HEK293 (cell line): ENCODE measurements at regions not wholly inside any gene's neighbourhood (a gene's known extent, or its start where the extent isn't known, plus 50 kb on each side); places are given as distances from the start of the nearest gene placed in this dataset.

Source experiments
- CTCF ChIA-PET: fragments of 350-600 bp; formaldehyde crosslinking; extraction: SDS; loops from one replicate; lab custom pipeline; 2021; ENCODE audit warnings: antibody characterized with exemption; lab: Yijun Ruan, JAX
- POLR2A ChIA-PET: fragments of 300-600 bp; formaldehyde crosslinking; extraction: SDS; loops from one replicate; lab custom pipeline; 2020; ENCODE audit warnings: antibody characterized with exemption, inconsistent platforms; lab: Yijun Ruan, JAX
- H3K27ac ChIP-seq: fragments of 200-500 bp; sonication (Bioruptor generic); 2 replicates; pipeline ENCODE4 v1.5.1; 2014; ENCODE audit warnings: low read depth, low read length, control low read depth, inconsistent platforms; ENCODE audit errors: extremely low read depth
- H3K36me3 ChIP-seq, 2 experiments: fragments of 200-500 bp in 1 of 2; sonication (Bioruptor generic) in 1 of 2; 1 replicate in 1 of 2; 2 replicates in 1 of 2; pipeline ENCODE4 v1.5.1; 2014 to 2017; ENCODE audit warnings: inconsistent platforms in 2 of 2, low read length in 2 of 2; ENCODE audit not compliant: control insufficient read depth in 2 of 2, insufficient read depth in 1 of 2
- H3K4me1 ChIP-seq: fragments of 200-500 bp; sonication (Bioruptor generic); 2 replicates; pipeline ENCODE4 v1.5.1; 2014; ENCODE audit warnings: mild to moderate bottlenecking, low read length, inconsistent platforms; ENCODE audit not compliant: control insufficient read depth, insufficient read depth
- H3K4me3 ChIP-seq: 2 replicates; pipeline ENCODE4 v1.5.1; 2011; ENCODE audit warnings: low read depth, mild to moderate bottlenecking, control low read depth, low read length, moderate library complexity
- H3K9me3 ChIP-seq: fragments of 200-500 bp; sonication (Bioruptor generic); 2 replicates; pipeline ENCODE4 v1.5.1; 2014; ENCODE audit warnings: low read depth, low read length, inconsistent platforms; ENCODE audit not compliant: control insufficient read depth, insufficient read depth
- FEZF1 ChIP-seq: fragments of 450-650 bp; formaldehyde crosslinking; IDR thresholded peaks from 2 replicates; pipeline ENCODE4 v1.5.1; 2016; ENCODE audit warnings: missing biosample characterization, missing genetic modification characterization
- GLI2 ChIP-seq: fragments of 450-650 bp; formaldehyde crosslinking; IDR thresholded peaks from 2 replicates; pipeline ENCODE4; 2017; ENCODE audit warnings: missing biosample characterization, missing genetic modification characterization, low read depth, borderline replicate concordance
- HOXA7 ChIP-seq: sonication (generic); formaldehyde crosslinking; IDR thresholded peaks from 2 replicates; pipeline ENCODE4 v1.8.1; 2022; ENCODE audit warnings: missing genetic modification reagents, borderline replicate concordance
- MYNN ChIP-seq: fragments of 450-650 bp; formaldehyde crosslinking; IDR thresholded peaks from 2 replicates; pipeline ENCODE4 v1.5.1; 2016; ENCODE audit warnings: missing biosample characterization, missing genetic modification characterization, borderline replicate concordance
- OVOL3 ChIP-seq: fragments of 450-650 bp; formaldehyde crosslinking; IDR thresholded peaks from 2 replicates; pipeline ENCODE4 v1.5.1; 2016; ENCODE audit warnings: missing biosample characterization, missing genetic modification characterization
- SCRT1 ChIP-seq: fragments of 450-650 bp; formaldehyde crosslinking; IDR thresholded peaks from 2 replicates; pipeline ENCODE4 v1.5.1; 2016; ENCODE audit warnings: missing biosample characterization, missing genetic modification characterization, borderline replicate concordance
- SETDB1 ChIP-seq: IDR thresholded peaks from one replicate; pipeline ENCODE4 v1.6.1; 2017; ENCODE audit warnings: mild to moderate bottlenecking, low read length, moderate library complexity, mixed read lengths; ENCODE audit not compliant: insufficient read length
- YY2 ChIP-seq: fragments of 450-650 bp; formaldehyde crosslinking; IDR thresholded peaks from 2 replicates; pipeline ENCODE4 v1.5.1; 2016; ENCODE audit warnings: missing biosample characterization, missing genetic modification characterization
- ZBTB1 ChIP-seq: fragments of 450-650 bp; formaldehyde crosslinking; IDR thresholded peaks from 2 replicates; pipeline ENCODE4 v1.5.1; 2016; ENCODE audit warnings: missing biosample characterization, missing genetic modification characterization
- ZBTB21 ChIP-seq: fragments of 450-650 bp; formaldehyde crosslinking; IDR thresholded peaks from 2 replicates; pipeline ENCODE4 v1.5.1; 2017; ENCODE audit warnings: missing biosample characterization, missing genetic modification characterization
- ZBTB48 ChIP-seq: fragments of 450-650 bp; formaldehyde crosslinking; IDR thresholded peaks from 2 replicates; pipeline ENCODE4 v1.5.1; 2016; ENCODE audit warnings: missing biosample characterization, missing genetic modification characterization
- ZFHX2 ChIP-seq: fragments of 450-650 bp; formaldehyde crosslinking; conservative IDR thresholded peaks from 2 replicates; pipeline ENCODE4 v1.5.1; 2016; ENCODE audit warnings: missing biosample characterization, missing genetic modification characterization
- ZNF132 ChIP-seq: fragments of 450-650 bp; formaldehyde crosslinking; IDR thresholded peaks from 2 replicates; pipeline ENCODE4 v1.5.1; 2017; ENCODE audit warnings: missing biosample characterization, missing genetic modification characterization, borderline replicate concordance
- ZNF140 ChIP-seq: fragments of 450-650 bp; formaldehyde crosslinking; IDR thresholded peaks from 2 replicates; pipeline ENCODE4 v1.5.1; 2016; ENCODE audit warnings: missing biosample characterization, missing genetic modification characterization
- ZNF211 ChIP-seq: fragments of 450-650 bp; formaldehyde crosslinking; IDR thresholded peaks from 2 replicates; pipeline ENCODE4 v1.5.1; 2016; ENCODE audit warnings: low read depth, missing biosample characterization, missing genetic modification characterization
- ZNF239 ChIP-seq: fragments of 450-650 bp; formaldehyde crosslinking; IDR thresholded peaks from 2 replicates; pipeline ENCODE4 v1.5.1; 2016; ENCODE audit warnings: missing biosample characterization, missing genetic modification characterization
- ZNF266 ChIP-seq: fragments of 450-650 bp; formaldehyde crosslinking; IDR thresholded peaks from 2 replicates; pipeline ENCODE4 v1.5.1; 2016; ENCODE audit warnings: missing biosample characterization, missing genetic modification characterization, low read depth
- ZNF274 ChIP-seq, 2 experiments: fragments of 200-500 bp in 1 of 2; fragments of 450-650 bp in 1 of 2; sonication (Bioruptor generic) in 1 of 2; formaldehyde crosslinking in 1 of 2; IDR thresholded peaks; 2 replicates each; pipeline versions ENCODE4 v1.5.1 to v1.6.1; 2014 to 2016; ENCODE audit warnings: borderline replicate concordance in 1 of 2, inconsistent platforms in 1 of 2, low read length in 1 of 2, missing biosample characterization in 1 of 2, missing genetic modification characterization in 1 of 2
- ZNF324 ChIP-seq: fragments of 450-650 bp; formaldehyde crosslinking; IDR thresholded peaks from 2 replicates; pipeline ENCODE4 v1.5.1; 2016; ENCODE audit warnings: missing biosample characterization, missing genetic modification characterization
- ZNF341 ChIP-seq: fragments of 450-650 bp; formaldehyde crosslinking; IDR thresholded peaks from 2 replicates; pipeline ENCODE4; 2016; ENCODE audit warnings: low read depth, missing biosample characterization, missing genetic modification characterization
- ZNF433 ChIP-seq: fragments of 450-650 bp; formaldehyde crosslinking; IDR thresholded peaks from 2 replicates; pipeline ENCODE4 v1.5.1; 2016; ENCODE audit warnings: missing biosample characterization, missing genetic modification characterization, low read depth
- ZNF473 ChIP-seq: fragments of 450-650 bp; formaldehyde crosslinking; IDR thresholded peaks from 2 replicates; pipeline ENCODE4 v1.5.1; 2017; ENCODE audit warnings: missing biosample characterization, missing genetic modification characterization
- ZNF48 ChIP-seq: fragments of 450-650 bp; formaldehyde crosslinking; IDR thresholded peaks from 2 replicates; pipeline ENCODE4 v1.5.1; 2016; ENCODE audit warnings: missing biosample characterization, missing genetic modification characterization
- ZNF629 ChIP-seq: fragments of 450-650 bp; formaldehyde crosslinking; IDR thresholded peaks from 2 replicates; pipeline ENCODE4 v1.5.1; 2017; ENCODE audit warnings: missing biosample characterization, missing genetic modification characterization
- ZNF777 ChIP-seq: fragments of 450-650 bp; formaldehyde crosslinking; IDR thresholded peaks from 2 replicates; pipeline ENCODE4 v1.5.1; 2017; ENCODE audit warnings: missing biosample characterization, missing genetic modification characterization, borderline replicate concordance
- ZNF791 ChIP-seq: fragments of 450-650 bp; formaldehyde crosslinking; IDR thresholded peaks from 2 replicates; pipeline ENCODE4 v1.5.1; 2016; ENCODE audit warnings: missing biosample characterization, missing genetic modification characterization
- ZNF843 ChIP-seq: fragments of 450-650 bp; formaldehyde crosslinking; IDR thresholded peaks from 2 replicates; pipeline ENCODE4 v1.5.1; 2016; ENCODE audit warnings: missing biosample characterization, missing genetic modification characterization
- TF ChIP-seq, protein P1 (sequence below): fragments of 450-650 bp; formaldehyde crosslinking; IDR thresholded peaks from 2 replicates; pipeline ENCODE4 v1.5.1; 2016; ENCODE audit warnings: missing biosample characterization, missing genetic modification characterization, borderline replicate concordance
- TF ChIP-seq, protein P2 (sequence below): fragments of 450-650 bp; formaldehyde crosslinking; IDR thresholded peaks from 2 replicates; pipeline ENCODE4; 2016; ENCODE audit warnings: missing biosample characterization, missing genetic modification characterization
- TF ChIP-seq, protein P3 (sequence below): fragments of 450-650 bp; formaldehyde crosslinking; IDR thresholded peaks from 2 replicates; pipeline ENCODE4 v1.5.1; 2016; ENCODE audit warnings: missing biosample characterization, missing genetic modification characterization

DNA sequence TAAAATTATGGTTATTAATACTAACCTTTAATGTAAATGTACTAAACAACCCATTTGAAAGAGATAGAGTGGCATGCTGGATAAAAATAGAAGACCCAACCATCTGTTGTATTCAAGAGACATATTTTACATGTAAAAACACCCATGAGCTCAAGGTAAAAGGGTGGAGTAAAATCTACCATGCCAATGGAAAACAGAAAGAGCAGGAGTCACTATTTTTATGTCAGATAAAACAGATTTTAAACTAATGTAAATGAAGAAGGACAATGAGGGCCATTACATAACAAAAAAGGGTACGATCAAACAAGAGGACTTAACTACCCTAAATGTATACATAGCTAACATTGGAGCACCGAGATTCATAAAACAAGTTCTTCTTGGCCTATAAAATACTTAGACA is 66.3 kb downstream of the ITM2A start:
- POLR2A ChIA-PET, result no interaction called here
- CTCF ChIA-PET, result no interaction called here
- no peak for TF ChIP-seq ZNF239 (tag by site-specific recombination)
- TF ChIP-seq ZNF324 (tag by site-specific recombination), result no peak
- no peak for TF ChIP-seq ZBTB48 (tag by site-specific recombination)
- no peak for TF ChIP-seq ZNF48
- TF ChIP-seq, protein P1, sequence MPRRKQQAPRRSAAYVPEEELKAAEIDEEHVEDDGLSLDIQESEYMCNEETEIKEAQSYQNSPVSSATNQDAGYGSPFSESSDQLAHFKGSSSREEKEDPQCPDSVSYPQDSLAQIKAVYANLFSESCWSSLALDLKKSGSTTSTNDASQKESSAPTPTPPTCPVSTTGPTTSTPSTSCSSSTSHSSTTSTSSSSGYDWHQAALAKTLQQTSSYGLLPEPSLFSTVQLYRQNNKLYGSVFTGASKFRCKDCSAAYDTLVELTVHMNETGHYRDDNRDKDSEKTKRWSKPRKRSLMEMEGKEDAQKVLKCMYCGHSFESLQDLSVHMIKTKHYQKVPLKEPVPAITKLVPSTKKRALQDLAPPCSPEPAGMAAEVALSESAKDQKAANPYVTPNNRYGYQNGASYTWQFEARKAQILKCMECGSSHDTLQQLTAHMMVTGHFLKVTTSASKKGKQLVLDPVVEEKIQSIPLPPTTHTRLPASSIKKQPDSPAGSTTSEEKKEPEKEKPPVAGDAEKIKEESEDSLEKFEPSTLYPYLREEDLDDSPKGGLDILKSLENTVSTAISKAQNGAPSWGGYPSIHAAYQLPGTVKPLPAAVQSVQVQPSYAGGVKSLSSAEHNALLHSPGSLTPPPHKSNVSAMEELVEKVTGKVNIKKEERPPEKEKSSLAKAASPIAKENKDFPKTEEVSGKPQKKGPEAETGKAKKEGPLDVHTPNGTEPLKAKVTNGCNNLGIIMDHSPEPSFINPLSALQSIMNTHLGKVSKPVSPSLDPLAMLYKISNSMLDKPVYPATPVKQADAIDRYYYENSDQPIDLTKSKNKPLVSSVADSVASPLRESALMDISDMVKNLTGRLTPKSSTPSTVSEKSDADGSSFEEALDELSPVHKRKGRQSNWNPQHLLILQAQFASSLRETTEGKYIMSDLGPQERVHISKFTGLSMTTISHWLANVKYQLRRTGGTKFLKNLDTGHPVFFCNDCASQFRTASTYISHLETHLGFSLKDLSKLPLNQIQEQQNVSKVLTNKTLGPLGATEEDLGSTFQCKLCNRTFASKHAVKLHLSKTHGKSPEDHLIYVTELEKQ (tag by site-specific recombination), result no peak
- no peak for TF ChIP-seq YY2
- TF ChIP-seq ZNF140 (tag by site-specific recombination), result no peak
- no peak for TF ChIP-seq ZNF433 (tag by site-specific recombination)
- no peak for TF ChIP-seq HOXA7 (CRISPR knock-in tag)
- no peaks in the 10 kb centered on the region for H3K9me3 ChIP-seq
- no peaks in the 10 kb centered on the region for H3K36me3 ChIP-seq
- no peak overlapping the region for H3K27ac ChIP-seq
- H3K4me3 ChIP-seq, result no peak overlapping the region
- no peaks in the 10 kb centered on the region for H3K4me1 ChIP-seq

DNA sequence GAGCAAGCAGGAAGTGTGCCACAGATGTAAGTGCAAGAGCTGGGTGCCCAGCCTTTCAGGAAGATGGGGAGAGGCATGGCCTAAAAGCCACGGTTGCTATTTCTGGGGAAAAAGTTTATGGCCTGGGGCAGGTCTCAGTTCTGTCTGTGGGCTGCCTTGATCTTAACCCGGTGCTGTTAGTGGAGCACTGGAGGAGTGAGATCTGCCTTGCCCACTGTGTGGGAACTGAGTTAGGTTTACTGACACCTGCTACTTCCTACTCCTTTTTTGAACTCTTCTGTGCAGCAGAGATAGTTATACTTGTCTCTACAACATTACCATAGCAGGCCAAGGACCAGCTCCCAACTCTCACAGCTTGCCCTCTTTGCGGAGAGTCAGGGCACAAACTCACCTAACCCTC is 76.5 kb downstream of the ITM2A start:
- TF ChIP-seq SETDB1 (no peak), ZFHX2 (tag by site-specific recombination) (no peak), ZBTB21 (tag by site-specific recombination) (no peak), ZNF266 (tag by site-specific recombination) (no peak), ZBTB1 (tag by site-specific recombination) (no peak), ZNF791 (tag by site-specific recombination) (no peak), ZNF274 (IDR thresholded peaks at IDR 0.05; ENCODE audit: low read length) (no peak), ZNF274 (tag by site-specific recombination; IDR thresholded peaks at IDR 0.05; ENCODE audit: borderline replicate concordance) (no peak), FEZF1 (tag by site-specific recombination) (no peak), ZNF843 (no peak), ZNF433 (tag by site-specific recombination) (no peak)
- TF ChIP-seq, protein P2, sequence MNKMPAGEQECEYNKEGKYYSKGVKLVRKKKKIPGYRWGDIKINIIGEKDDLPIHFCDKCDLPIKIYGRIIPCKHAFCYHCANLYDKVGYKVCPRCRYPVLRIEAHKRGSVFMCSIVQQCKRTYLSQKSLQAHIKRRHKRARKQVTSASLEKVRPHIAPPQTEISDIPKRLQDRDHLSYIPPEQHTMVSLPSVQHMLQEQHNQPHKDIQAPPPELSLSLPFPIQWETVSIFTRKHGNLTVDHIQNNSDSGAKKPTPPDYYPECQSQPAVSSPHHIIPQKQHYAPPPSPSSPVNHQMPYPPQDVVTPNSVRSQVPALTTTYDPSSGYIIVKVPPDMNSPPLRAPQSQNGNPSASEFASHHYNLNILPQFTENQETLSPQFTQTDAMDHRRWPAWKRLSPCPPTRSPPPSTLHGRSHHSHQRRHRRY (tag by site-specific recombination), result no peak
- no peak overlapping the region for H3K27ac ChIP-seq
- no peaks in the 10 kb centered on the region for H3K9me3 ChIP-seq
- ChIA-PET POLR2A (no interaction called here), CTCF (no interaction called here)
- no peaks in the 10 kb centered on the region for H3K4me1 ChIP-seq
- H3K4me3 ChIP-seq, result no peak overlapping the region
- no peaks in the 10 kb centered on the region for H3K36me3 ChIP-seq

DNA sequence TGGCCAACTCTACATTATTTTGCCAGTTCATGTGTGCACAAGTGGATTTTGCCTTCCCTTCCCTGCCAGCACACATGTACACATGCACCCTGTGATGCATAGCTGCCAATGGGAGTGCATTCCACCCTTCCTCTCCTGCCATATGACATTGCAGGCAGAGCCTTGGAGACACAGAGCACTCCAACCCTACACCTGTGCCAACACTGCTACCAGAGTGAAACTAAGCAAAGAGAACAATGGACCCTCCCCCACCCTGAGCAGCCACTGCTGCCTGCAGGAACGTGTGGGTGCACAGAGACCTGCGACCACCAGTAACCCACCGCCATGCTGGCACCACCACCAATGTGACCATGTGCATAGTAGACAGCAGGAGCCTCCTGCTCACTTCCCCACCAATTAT is 78.4 kb downstream of the ITM2A start:
- H3K4me1 ChIP-seq, result no peaks in the 10 kb centered on the region
- H3K4me3 ChIP-seq, result no peak overlapping the region
- H3K9me3 ChIP-seq, result no peaks in the 10 kb centered on the region
- CTCF ChIA-PET, result no interaction called here
- no peaks in the 10 kb centered on the region for H3K36me3 ChIP-seq
- POLR2A ChIA-PET, result no interaction called here
- no peak overlapping the region for H3K27ac ChIP-seq
- no peak for TF ChIP-seq MYNN (tag by site-specific recombination)
- TF ChIP-seq ZNF777 (tag by site-specific recombination), result no peak
- TF ChIP-seq SCRT1, result no peak
- TF ChIP-seq OVOL3 (tag by site-specific recombination), result no peak
- TF ChIP-seq ZNF629, result no peak
- TF ChIP-seq ZNF473 (tag by site-specific recombination), result no peak
- no peak for TF ChIP-seq ZNF211 (tag by site-specific recombination)
- no peak for TF ChIP-seq ZNF132
- TF ChIP-seq, protein P3, sequence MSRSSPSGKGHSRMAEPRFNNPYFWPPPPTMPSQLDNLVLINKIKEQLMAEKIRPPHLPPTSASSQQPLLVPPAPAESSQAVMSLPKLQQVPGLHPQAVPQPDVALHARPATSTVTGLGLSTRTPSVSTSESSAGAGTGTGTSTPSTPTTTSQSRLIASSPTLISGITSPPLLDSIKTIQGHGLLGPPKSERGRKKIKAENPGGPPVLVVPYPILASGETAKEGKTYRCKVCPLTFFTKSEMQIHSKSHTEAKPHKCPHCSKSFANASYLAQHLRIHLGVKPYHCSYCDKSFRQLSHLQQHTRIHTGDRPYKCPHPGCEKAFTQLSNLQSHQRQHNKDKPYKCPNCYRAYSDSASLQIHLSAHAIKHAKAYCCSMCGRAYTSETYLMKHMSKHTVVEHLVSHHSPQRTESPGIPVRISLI (tag by site-specific recombination), result no peak
- no peak for TF ChIP-seq ZNF341
- no peak for TF ChIP-seq ZBTB48 (tag by site-specific recombination)
- no peak for TF ChIP-seq GLI2 (tag by site-specific recombination)
